ENCODE measurements at regions not wholly inside any gene's neighbourhood (a gene's known extent, or its start where the extent isn't known, plus 50 kb on each side); places are given as distances from the start of the nearest gene placed in this dataset.

DNA sequence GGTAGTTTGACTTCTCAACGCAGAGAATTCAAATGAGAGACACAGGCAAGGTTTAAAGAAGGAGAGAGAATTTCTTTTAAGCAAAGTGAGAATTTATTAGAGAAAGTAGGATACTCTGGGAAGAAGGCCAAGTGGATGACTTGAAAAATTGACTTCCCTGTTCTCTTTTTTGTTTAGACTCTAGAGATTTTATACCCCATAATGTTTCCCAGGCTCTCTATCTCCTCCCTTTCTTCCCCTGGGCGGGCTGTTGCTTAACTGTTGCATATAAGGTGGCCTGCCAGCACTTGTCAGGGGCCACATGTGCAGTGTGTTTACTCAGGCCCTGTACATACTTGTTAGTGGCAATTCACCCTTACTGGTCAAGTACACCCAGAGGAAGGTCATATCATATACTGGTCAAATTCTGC is 403.7 kb downstream of the SLC6A15 start:
- FAIRE-seq, result no peak
- WGBS (ENCODE audit: missing lambda C conversion rate), result 22% methylated on average over 2 of the region's 2 CpGs
- Histone ChIP-seq H3K4me2 (no peak overlapping the region), H3K4me3 (no peak overlapping the region), H3K4me1 (no peaks in the 10 kb centered on the region), H3K9me3 (no peaks in the 10 kb centered on the region), H3K27ac (no peak overlapping the region)
- TF ChIP-seq PHF8 (IDR thresholded peaks at IDR 0.05; ENCODE audit: borderline replicate concordance, low read depth), result no peak
- TF ChIP-seq EP300 (IDR thresholded peaks at IDR 0.05), result no peak
- TF ChIP-seq ZNF302 (CRISPR knock-in tag; IDR thresholded peaks at IDR 0.05), result no peak
- TF ChIP-seq, protein P1, sequence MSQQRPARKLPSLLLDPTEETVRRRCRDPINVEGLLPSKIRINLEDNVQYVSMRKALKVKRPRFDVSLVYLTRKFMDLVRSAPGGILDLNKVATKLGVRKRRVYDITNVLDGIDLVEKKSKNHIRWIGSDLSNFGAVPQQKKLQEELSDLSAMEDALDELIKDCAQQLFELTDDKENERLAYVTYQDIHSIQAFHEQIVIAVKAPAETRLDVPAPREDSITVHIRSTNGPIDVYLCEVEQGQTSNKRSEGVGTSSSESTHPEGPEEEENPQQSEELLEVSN (IDR thresholded peaks at IDR 0.05; ENCODE audit: borderline replicate concordance, low read depth), result no peak
- no peak for TF ChIP-seq NFE2L2 (conservative IDR thresholded peaks at IDR 0.05; ENCODE audit: low read length)
- TF ChIP-seq HOXB5 (CRISPR knock-in tag; IDR thresholded peaks at IDR 0.05), result no peak
- TF ChIP-seq MYC (IDR thresholded peaks at IDR 0.05; ENCODE audit: borderline replicate concordance, low read length), result no peak
- TF ChIP-seq TFCP2L1 (CRISPR knock-in tag; IDR thresholded peaks at IDR 0.05), result no peak
- TF ChIP-seq, protein P2, sequence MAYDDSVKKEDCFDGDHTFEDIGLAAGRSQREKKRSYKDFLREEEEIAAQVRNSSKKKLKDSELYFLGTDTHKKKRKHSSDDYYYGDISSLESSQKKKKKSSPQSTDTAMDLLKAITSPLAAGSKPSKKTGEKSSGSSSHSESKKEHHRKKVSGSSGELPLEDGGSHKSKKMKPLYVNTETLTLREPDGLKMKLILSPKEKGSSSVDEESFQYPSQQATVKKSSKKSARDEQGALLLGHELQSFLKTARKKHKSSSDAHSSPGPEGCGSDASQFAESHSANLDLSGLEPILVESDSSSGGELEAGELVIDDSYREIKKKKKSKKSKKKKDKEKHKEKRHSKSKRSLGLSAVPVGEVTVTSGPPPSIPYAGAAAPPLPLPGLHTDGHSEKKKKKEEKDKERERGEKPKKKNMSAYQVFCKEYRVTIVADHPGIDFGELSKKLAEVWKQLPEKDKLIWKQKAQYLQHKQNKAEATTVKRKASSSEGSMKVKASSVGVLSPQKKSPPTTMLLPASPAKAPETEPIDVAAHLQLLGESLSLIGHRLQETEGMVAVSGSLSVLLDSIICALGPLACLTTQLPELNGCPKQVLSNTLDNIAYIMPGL (CRISPR knock-in tag; IDR thresholded peaks at IDR 0.05; ENCODE audit: borderline replicate concordance), result no peak
- TF ChIP-seq JUNB (IDR thresholded peaks at IDR 0.05), result no peak
- TF ChIP-seq, protein P3, sequence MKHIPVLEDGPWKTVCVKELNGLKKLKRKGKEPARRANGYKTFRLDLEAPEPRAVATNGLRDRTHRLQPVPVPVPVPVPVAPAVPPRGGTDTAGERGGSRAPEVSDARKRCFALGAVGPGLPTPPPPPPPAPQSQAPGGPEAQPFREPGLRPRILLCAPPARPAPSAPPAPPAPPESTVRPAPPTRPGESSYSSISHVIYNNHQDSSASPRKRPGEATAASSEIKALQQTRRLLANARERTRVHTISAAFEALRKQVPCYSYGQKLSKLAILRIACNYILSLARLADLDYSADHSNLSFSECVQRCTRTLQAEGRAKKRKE (CRISPR knock-in tag; IDR thresholded peaks at IDR 0.05; ENCODE audit: low read depth), result no peak
- no peak for TF ChIP-seq RAD21 (conservative IDR thresholded peaks at IDR 0.05 in 1 of 2, IDR thresholded peaks at IDR 0.05 in 1 of 2)
- TF ChIP-seq FOSL2 (IDR thresholded peaks at IDR 0.05), result no peak
- no peak for TF ChIP-seq FOSL2 (CRISPR knock-in tag; IDR thresholded peaks at IDR 0.05)
- no peak for TF ChIP-seq SMC3 (IDR thresholded peaks at IDR 0.05)
- TF ChIP-seq ZFP36 (IDR thresholded peaks at IDR 0.05; ENCODE audit: borderline replicate concordance, partially characterized antibody), result no peak
- peak in 1 of 2 experiments; percentile 38; a peak in 2 of 6 replicates for ATAC-seq
- ChIA-PET CTCF (interaction anchor here (0.5 to 1.9 kb wide), 3 partner anchors 16 to 335 kb away, joined by 3 to 5 read pairs (median 3); no protein-coding TSS in a partner anchor), POLR2A (no interaction called here)
- no peak for DNase-seq (ENCODE audit: low read depth in 1 of 2, low spot score in 1 of 2)

DNA sequence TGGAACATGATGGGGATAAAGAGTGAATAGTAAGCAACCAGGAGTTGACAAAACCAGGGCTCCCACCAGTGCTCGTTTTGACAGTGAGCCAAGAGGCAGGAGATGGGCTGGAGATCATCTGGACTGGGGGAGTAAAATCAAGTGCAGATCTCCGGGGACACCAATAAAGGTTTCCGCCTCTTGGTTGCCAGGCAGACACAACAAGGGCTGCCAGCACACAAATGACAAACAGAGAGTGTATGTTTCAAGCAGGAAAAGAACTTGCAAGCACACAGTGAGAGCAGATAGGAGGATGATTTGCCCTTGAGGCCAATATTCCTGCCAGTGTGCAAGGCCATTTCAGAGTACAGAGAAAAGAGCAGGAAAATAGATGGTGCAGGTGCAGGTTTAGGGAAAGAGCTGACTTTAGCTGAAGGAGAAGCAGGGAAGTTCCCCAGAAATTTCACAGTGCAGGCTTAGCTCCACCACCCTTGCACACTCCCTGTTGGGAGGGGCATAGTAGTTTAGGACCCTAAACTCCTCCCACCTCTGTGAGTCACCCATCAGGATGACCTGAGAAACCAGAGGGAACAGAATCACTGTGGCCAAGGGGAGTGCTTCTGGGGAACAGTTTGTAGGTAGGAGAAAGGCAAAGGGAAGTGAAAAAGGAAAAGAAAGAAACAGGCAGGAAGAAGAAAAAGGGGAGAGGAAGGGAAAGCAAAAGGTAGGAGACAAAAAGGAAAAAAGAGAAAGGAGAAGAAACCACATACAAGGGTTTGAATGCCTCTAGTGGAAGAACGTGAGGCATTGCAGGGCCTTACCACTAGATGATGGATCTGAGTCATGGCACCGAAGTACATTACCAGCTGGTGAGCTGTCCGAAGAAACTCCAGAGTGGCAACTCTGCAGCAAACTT is 404.4 kb downstream of the SLC6A15 start:
- Histone ChIP-seq H3K27ac (no peak overlapping the region), H3K9me3 (no peaks in the 10 kb centered on the region), H3K4me2 (no peak overlapping the region), H3K4me1 (no peaks in the 10 kb centered on the region), H3K4me3 (no peak overlapping the region)
- ATAC-seq (peak; percentile 90 to 95), FAIRE-seq (no peak), DNase-seq (ENCODE audit: low read depth in 1 of 2, low spot score in 1 of 2) (peak; percentile 11 to 60)
- POLR2A ChIA-PET, result no interaction called here
- no peak for TF ChIP-seq HOXB5 (CRISPR knock-in tag; IDR thresholded peaks at IDR 0.05)
- 27% methylated on average over 6 of the region's 6 CpGs for WGBS (ENCODE audit: missing lambda C conversion rate)
- CTCF ChIA-PET, result interaction anchor here (0.5 to 1.9 kb wide), 6 partner anchors 10 to 1822 kb away, joined by 3 to 6 read pairs (median 3); no protein-coding TSS in a partner anchor

DNA sequence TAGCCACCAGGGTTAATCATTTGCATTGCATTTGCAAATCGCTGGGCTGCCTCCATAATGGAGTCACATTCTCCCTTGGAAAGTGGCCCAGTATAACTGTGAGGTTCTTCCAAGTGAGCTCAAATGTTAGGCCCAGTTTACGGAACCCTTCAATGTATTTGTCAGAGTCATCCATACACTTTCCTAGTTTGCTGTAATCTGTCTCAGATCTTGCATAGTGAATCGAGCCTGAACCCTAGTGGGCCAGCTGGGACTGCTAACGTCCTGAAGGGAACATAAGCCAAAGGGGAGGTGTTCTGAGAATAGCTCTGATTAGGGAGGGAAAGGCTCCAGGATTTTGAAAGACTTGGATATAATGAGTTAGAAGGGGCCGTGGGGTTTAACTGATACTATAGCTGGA is 406.3 kb downstream of the SLC6A15 start:
- WGBS (ENCODE audit: missing lambda C conversion rate), result 30% methylated on average over 5 of the region's 5 CpGs
- TF ChIP-seq PHF8 (IDR thresholded peaks at IDR 0.05; ENCODE audit: borderline replicate concordance, low read depth), result no peak
- TF ChIP-seq, protein P3 (CRISPR knock-in tag; IDR thresholded peaks at IDR 0.05; ENCODE audit: low read depth), result no peak
- POLR2A ChIA-PET, result no interaction called here
- FAIRE-seq (no peak), DNase-seq (ENCODE audit: low read depth in 1 of 2, low spot score in 1 of 2) (no peak), ATAC-seq (no peak)
- CTCF ChIA-PET, result interaction anchor here (0.9 kb wide), 1 partner anchor 1821 kb away, joined by 4 read pairs; no protein-coding TSS in a partner anchor
- H3K27ac ChIP-seq, result no peak overlapping the region
- H3K9me3 ChIP-seq, result no peaks in the 10 kb centered on the region
- no peaks in the 10 kb centered on the region for H3K4me1 ChIP-seq
- H3K4me2 ChIP-seq, result no peak overlapping the region
- no peak overlapping the region for H3K4me3 ChIP-seq

Measured in A549 (cell line).